DND-41 (cell line): ENCODE measurements at regions not wholly inside any gene's neighbourhood (a gene's known extent, or its start where the extent isn't known, plus 50 kb on each side); places are given as distances from the start of the nearest gene placed in this dataset.

Experiments
- ATAC-seq: fragments of 200-7000 bp; cut with Tn5 transposase; 3 replicates; pipeline ENCODE4 v1.9.1; 2021; ENCODE audit warnings: low read depth; ENCODE audit not compliant: insufficient read depth
- DNase-seq: peaks from one replicate; pipeline ENCODE4 v3.0.0-alpha.2; 2020
- H2AFZ ChIP-seq: 2 replicates; pipeline ENCODE4 v1.6.0; 2012; ENCODE audit warnings: low read depth, low read length
- H3K27ac ChIP-seq: 2 replicates; pipeline ENCODE4 v1.5.1; 2012; ENCODE audit warnings: low read length, inconsistent platforms
- H3K27me3 ChIP-seq: fragments of 200-600 bp; sonication (generic); 2 replicates; pipeline ENCODE4 v1.6.0; 2012; ENCODE audit warnings: low read length, mild to moderate bottlenecking, inconsistent platforms; ENCODE audit not compliant: insufficient read depth, poor library complexity
- H3K36me3 ChIP-seq: 2 replicates; pipeline ENCODE4 v1.5.1; 2012; ENCODE audit warnings: low read length, inconsistent platforms; ENCODE audit not compliant: insufficient read depth
- H3K4me1 ChIP-seq: 2 replicates; pipeline ENCODE4 v1.5.1; 2012; ENCODE audit warnings: mild to moderate bottlenecking, low read length; ENCODE audit not compliant: insufficient read depth
- H3K4me2 ChIP-seq: 2 replicates; pipeline ENCODE4 v1.6.0; 2012; ENCODE audit warnings: mild to moderate bottlenecking, moderate library complexity, low read length, inconsistent platforms; ENCODE audit not compliant: insufficient read depth
- H3K4me3 ChIP-seq, 2 experiments: fragments of 200-600 bp in 1 of 2; shearing (Covaris generic) in 1 of 2; 2 replicates each; pipeline ENCODE4 v1.5.1; 2012 to 2016; ENCODE audit warnings: inconsistent platforms in 2 of 2, low read length in 2 of 2, mild to moderate bottlenecking in 2 of 2, low read depth in 1 of 2, moderate library complexity in 1 of 2
- H3K79me2 ChIP-seq: 2 replicates; pipeline ENCODE4 v1.6.0; 2012; ENCODE audit warnings: low read length, inconsistent platforms; ENCODE audit not compliant: insufficient read depth
- H3K9ac ChIP-seq: 2 replicates; pipeline ENCODE4 v1.6.0; 2012; ENCODE audit warnings: low read depth, mild to moderate bottlenecking, inconsistent platforms, low read length, moderate library complexity
- H3K9me3 ChIP-seq: 2 replicates; pipeline ENCODE4 v1.5.1; 2012; ENCODE audit warnings: low read length, moderate library complexity, mild to moderate bottlenecking, inconsistent platforms; ENCODE audit not compliant: insufficient read depth, severe bottlenecking
- H4K20me1 ChIP-seq: 2 replicates; pipeline ENCODE4 v1.6.0; 2012; ENCODE audit warnings: low read length; ENCODE audit not compliant: insufficient read depth
- CTCF ChIP-seq: IDR thresholded peaks from 2 replicates; pipeline ENCODE4 v1.5.1; 2012; ENCODE audit warnings: borderline replicate concordance, low read length, moderate library complexity, mild to moderate bottlenecking; ENCODE audit not compliant: poor library complexity, severe bottlenecking; ENCODE audit errors: extremely low read depth
- EZH2 ChIP-seq: IDR thresholded peaks from 3 replicates; pipeline ENCODE4 v1.6.1; 2012; ENCODE audit warnings: borderline replicate concordance, low read depth, mild to moderate bottlenecking, moderate library complexity, low read length, inconsistent platforms; ENCODE audit not compliant: severe bottlenecking

GRCh38 chr13:89857502-89857901 lies 1490.0 kb upstream of the MIR17HG start:
- no peaks in the 10 kb centered on the region for H3K9me3 ChIP-seq
- TF ChIP-seq CTCF = no peak
- no peak for TF ChIP-seq EZH2
- no peak for ATAC-seq

GRCh38 chr13:89862011-89862690 lies 1485.3 kb upstream of the MIR17HG start:
- Histone ChIP-seq H3K9ac (no peak overlapping the region), H2AFZ (no peak overlapping the region), H3K9me3 (no peaks in the 10 kb centered on the region), H3K79me2 (no peaks in the 10 kb centered on the region), H3K4me2 (no peak overlapping the region), H4K20me1 (no peaks in the 10 kb centered on the region), H3K4me1 (no peaks in the 10 kb centered on the region), H3K27ac (no peak overlapping the region), H3K27me3 (no peaks in the 10 kb centered on the region), H3K36me3 (no peaks in the 10 kb centered on the region), H3K4me3 (no peak overlapping the region)
- ATAC-seq (no peak), DNase-seq (no peak)
- TF ChIP-seq EZH2 = no peak
- TF ChIP-seq CTCF = no peak

More at GRCh38 chr13:89857502-89857901, 1490.0 kb upstream of the MIR17HG start:
- Histone ChIP-seq H3K27ac (no peak overlapping the region), H3K4me2 (no peak overlapping the region), H4K20me1 (no peaks in the 10 kb centered on the region), H3K4me3 (no peak overlapping the region), H3K9ac (no peak overlapping the region), H3K36me3 (no peaks in the 10 kb centered on the region), H3K4me1 (no peaks in the 10 kb centered on the region), H2AFZ (no peak overlapping the region), H3K27me3 (no peaks in the 10 kb centered on the region), H3K79me2 (no peaks in the 10 kb centered on the region)
- no peak for DNase-seq

- no peaks in the 10 kb centered on the region for H4K20me1 ChIP-seq
- no peak overlapping the region for H3K27ac ChIP-seq
- H3K27me3 ChIP-seq = no peaks in the 10 kb centered on the region
- H3K9ac ChIP-seq = no peak overlapping the region
- H3K4me2 ChIP-seq = no peak overlapping the region
- ATAC-seq = no peak
- no peaks in the 10 kb centered on the region for H3K36me3 ChIP-seq
- no peak overlapping the region for H2AFZ ChIP-seq
- no peak overlapping the region for H3K4me3 ChIP-seq
- no peak for DNase-seq
- H3K4me1 ChIP-seq = no peaks in the 10 kb centered on the region
- TF ChIP-seq EZH2 (no peak), CTCF (no peak)
- no peaks in the 10 kb centered on the region for H3K79me2 ChIP-seq
- H3K9me3 ChIP-seq = no peaks in the 10 kb centered on the region
Observed at GRCh38 chr13:89862691-89863036, 1484.8 kb upstream of the MIR17HG start.
